AG09319 (cell line): ENCODE measurements at regions not wholly inside any gene's neighbourhood (a gene's known extent, or its start where the extent isn't known, plus 50 kb on each side); places are given as distances from the start of the nearest gene placed in this dataset.

ENCODE experiments used
- DNase-seq: peaks from one replicate; pipeline ENCODE4 v3.0.0-alpha.2; 2010; ENCODE audit warnings: low read depth; ENCODE audit errors: extremely low read depth
- TF ChIP-seq, protein P1 (sequence below): IDR thresholded peaks from 2 replicates; pipeline ENCODE4 v1.5.1; 2011; ENCODE audit warnings: low read depth, mild to moderate bottlenecking, inconsistent platforms, low read length, moderate library complexity

GRCh38 chr3:66152336-66152735 is 68.5 kb upstream of the SLC25A26 start:
- TF ChIP-seq, protein P1, sequence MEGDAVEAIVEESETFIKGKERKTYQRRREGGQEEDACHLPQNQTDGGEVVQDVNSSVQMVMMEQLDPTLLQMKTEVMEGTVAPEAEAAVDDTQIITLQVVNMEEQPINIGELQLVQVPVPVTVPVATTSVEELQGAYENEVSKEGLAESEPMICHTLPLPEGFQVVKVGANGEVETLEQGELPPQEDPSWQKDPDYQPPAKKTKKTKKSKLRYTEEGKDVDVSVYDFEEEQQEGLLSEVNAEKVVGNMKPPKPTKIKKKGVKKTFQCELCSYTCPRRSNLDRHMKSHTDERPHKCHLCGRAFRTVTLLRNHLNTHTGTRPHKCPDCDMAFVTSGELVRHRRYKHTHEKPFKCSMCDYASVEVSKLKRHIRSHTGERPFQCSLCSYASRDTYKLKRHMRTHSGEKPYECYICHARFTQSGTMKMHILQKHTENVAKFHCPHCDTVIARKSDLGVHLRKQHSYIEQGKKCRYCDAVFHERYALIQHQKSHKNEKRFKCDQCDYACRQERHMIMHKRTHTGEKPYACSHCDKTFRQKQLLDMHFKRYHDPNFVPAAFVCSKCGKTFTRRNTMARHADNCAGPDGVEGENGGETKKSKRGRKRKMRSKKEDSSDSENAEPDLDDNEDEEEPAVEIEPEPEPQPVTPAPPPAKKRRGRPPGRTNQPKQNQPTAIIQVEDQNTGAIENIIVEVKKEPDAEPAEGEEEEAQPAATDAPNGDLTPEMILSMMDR, result no peak
- DNase-seq, result no peak

DNA sequence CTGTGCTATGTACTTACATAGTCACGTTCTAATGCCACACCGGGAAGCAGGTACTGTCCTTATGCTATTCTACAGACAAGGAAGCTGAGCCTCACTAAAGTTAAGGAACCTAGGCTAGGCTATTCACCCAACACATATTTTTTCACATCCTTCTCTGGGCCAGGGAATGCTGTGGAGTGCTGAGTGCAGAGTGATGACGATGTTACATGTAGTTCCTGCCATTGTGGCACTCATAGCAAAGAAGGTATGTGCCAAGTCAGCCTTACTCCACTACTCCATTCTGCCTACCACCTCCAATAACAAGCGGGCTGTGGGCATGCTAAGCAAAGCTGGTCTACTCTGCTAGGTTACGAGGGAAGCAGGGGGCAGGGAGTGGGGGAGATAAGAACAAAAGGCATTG is 69.8 kb upstream of the SLC25A26 start:
- TF ChIP-seq, protein P1, result no peak
- DNase-seq, result no peak

DNA sequence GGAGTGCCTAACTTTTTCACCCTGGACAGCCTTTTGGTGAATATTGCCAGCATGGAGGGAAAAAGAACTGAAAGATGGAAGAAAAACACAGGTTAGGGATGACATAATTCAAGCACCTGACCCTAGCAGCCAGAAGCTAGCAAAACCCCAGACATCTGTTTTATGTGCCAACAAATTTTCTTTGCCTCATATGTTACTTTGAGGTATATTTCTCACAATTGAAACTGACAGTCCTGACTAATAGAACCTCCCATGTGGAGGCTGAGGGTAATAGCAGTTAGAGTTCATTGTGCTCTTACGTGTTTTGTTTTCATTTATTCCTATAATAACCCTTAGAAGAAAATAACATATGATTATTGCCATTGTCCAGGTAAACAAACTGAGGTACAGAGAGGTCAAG is 71.5 kb upstream of the SLC25A26 start:
- TF ChIP-seq, protein P1, result no peak
- no peak for DNase-seq

DNA sequence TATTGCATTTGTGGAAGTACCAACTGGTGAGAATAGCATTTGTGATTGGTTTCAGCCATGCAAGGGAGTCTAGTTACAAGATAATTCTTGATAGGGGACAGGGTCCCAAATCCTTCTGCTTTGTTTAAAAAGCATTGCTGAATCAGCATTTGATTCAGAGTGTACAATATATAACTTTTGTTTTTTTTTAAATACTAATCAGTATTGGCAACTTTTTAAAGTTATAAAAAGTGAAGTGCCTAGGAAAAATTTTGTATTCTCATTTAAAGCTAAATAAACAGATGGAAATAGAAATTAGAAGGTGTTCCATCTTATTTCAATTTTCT is 75.4 kb upstream of the SLC25A26 start:
- TF ChIP-seq, protein P1, result no peak
- DNase-seq, result no peak

DNA sequence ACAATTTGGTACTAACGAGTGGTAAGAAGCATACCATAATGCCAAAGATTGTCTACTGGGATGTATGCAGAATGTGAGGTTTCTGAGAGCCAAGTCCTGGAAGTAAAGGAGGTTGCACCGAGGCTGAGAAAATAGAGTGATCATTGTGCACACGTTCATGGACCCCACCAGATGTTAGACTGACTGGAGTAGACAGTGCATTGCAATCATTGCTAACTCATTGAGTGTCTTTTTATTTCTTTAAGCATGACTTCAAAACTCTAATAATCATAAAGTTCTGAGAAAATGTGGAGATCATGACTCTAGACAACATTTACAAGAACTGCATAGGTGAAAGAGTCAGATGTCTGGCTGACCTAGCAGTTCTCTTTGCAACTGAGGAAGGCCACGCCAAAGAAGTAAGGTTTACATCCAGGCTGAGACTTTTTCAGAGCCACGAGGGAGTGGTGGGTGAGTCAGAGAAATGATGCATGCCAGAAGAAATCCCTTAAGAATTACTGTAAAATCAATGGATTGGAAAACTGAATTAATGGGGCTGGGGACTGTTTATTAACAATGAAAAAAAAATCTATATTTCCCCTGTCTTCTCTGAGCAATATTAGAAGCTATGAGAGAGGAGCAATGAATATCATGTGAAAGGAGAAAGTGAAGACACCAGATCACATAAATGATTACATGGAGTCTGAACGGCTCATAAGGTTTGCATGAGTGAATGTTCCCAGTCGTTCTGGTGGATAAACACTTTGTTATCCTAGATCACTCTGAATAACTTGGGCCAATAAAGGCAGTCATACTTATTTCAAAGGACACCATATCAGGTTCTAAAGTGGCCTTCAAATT is 76.0 kb upstream of the SLC25A26 start:
- TF ChIP-seq, protein P1, result no peak
- no peak for DNase-seq

DNA sequence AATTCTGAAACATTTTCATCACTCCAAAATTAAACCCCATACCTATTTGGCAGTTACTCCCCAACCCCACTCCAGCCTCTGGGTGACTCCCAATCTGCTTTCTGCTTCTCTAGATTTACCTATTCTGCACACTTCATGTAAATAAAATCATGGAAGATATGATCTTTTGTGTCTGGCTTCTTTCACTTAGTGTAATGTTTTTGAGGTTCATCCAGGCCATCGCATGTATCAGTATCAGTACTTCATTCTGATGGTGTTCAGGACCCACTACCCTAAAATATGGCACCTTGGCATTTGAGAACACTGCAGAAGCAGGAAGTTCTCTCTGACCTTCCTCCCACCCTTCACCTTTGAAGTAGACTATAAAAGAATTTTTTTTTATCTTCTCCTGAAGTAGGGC is 78.7 kb upstream of the SLC25A26 start:
- TF ChIP-seq, protein P1, result no peak
- DNase-seq, result no peak

DNA sequence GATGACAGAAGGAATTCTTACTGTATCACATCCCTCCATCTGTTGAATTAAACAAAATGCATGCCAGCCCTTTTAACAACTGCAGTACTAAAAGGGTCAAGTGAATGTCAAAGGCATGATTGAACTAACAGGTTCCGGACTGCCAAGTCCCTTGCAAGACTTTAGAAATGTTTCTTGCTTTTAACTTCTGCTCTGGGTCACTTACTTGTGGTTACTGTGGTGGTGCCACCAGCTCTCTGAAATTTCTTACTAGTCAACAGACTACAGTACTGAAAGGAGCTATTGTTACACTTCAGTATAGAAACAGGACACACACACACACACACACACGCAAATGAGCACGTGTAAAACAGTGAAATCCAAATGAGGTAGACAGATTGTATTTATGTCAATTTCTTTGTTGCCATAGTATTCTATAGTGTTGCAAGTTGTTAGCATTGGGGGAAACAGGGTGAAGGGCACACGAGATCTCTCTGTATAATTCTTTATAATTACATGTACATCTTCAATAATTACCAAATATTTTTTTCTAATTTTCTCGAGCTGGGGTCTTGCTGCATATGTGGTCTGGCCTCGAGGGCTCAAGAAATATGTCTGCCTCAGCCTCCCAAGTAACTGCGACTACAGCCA is 79.9 kb upstream of the SLC25A26 start:
- TF ChIP-seq, protein P1, result no peak
- DNase-seq, result peak; percentile 18
